ENCODE measurements at regions not wholly inside any gene's neighbourhood (a gene's known extent, or its start where the extent isn't known, plus 50 kb on each side); places are given as distances from the start of the nearest gene placed in this dataset.

GRCh38 chr2:160700021-160700814, 206.6 kb upstream of the RBMS1 start:
- TF ChIP-seq CEBPB (IDR thresholded peaks at IDR 0.05) = no peak
- TF ChIP-seq CREB1 (IDR thresholded peaks at IDR 0.05; ENCODE audit: low read depth) = no peak
- TF ChIP-seq EGR1 (IDR thresholded peaks at IDR 0.05) = no peak
- TF ChIP-seq, protein P1, sequence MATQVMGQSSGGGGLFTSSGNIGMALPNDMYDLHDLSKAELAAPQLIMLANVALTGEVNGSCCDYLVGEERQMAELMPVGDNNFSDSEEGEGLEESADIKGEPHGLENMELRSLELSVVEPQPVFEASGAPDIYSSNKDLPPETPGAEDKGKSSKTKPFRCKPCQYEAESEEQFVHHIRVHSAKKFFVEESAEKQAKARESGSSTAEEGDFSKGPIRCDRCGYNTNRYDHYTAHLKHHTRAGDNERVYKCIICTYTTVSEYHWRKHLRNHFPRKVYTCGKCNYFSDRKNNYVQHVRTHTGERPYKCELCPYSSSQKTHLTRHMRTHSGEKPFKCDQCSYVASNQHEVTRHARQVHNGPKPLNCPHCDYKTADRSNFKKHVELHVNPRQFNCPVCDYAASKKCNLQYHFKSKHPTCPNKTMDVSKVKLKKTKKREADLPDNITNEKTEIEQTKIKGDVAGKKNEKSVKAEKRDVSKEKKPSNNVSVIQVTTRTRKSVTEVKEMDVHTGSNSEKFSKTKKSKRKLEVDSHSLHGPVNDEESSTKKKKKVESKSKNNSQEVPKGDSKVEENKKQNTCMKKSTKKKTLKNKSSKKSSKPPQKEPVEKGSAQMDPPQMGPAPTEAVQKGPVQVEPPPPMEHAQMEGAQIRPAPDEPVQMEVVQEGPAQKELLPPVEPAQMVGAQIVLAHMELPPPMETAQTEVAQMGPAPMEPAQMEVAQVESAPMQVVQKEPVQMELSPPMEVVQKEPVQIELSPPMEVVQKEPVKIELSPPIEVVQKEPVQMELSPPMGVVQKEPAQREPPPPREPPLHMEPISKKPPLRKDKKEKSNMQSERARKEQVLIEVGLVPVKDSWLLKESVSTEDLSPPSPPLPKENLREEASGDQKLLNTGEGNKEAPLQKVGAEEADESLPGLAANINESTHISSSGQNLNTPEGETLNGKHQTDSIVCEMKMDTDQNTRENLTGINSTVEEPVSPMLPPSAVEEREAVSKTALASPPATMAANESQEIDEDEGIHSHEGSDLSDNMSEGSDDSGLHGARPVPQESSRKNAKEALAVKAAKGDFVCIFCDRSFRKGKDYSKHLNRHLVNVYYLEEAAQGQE (IDR thresholded peaks at IDR 0.05; ENCODE audit: low read depth) = no peak

Data from Ishikawa (cell line).